HG02763 (cell line): ENCODE measurements at regions not wholly inside any gene's neighbourhood (a gene's known extent, or its start where the extent isn't known, plus 50 kb on each side); places are given as distances from the start of the nearest gene placed in this dataset.

Source experiments
- ATAC-seq: cut with Tn5 transposase; IDR thresholded peaks from one replicate; pipeline ENCODE4 v1.9.1; 2021; ENCODE audit warnings: mild to moderate bottlenecking, moderate library complexity; ENCODE audit not compliant: unreplicated experiment

DNA sequence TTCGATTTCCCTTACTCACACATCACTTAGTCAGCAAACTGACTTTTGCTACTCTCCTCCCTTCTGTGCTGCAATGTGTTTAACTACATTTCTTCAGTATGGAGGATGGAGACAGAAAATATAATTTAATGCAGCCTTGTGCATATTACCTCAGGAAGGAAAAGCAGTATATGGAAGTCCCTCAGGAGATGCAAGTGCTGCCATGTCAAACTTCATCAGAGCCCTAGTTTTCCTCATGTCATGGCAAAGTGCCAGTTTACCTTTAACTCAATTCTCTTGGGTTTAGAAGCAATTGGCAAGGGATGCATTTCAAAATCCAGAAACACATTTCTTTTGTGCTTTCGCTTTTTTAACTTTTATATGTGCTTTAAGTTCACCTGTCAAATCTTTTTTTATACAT lies 365.4 kb downstream of the ISL1 start:
- no peak for ATAC-seq
